IPS DF 19.7 (cell line): ENCODE measurements at regions not wholly inside any gene's neighbourhood (a gene's known extent, or its start where the extent isn't known, plus 50 kb on each side); places are given as distances from the start of the nearest gene placed in this dataset.
"Not testable (repeated sequence)": the region's sequence is repeated elsewhere in the genome, so short reads cannot be mapped to it uniquely, and the experiment has no call there.

Experiments
- DNase-seq: peaks from one replicate; pipeline ENCODE4 v3.0.0-alpha.2; 2013; ENCODE audit warnings: low read depth, low spot score

GRCh38 chr2:122532481-122532880 lies 777.0 kb downstream of the TSN start:
- DNase-seq: no peak

GRCh38 chr2:122535960-122536505 lies 780.6 kb downstream of the TSN start:
- no peak for DNase-seq

- no peak for DNase-seq
These were observed 783.9 kb downstream of the TSN start for GRCh38 chr2:122539311-122539710.

GRCh38 chr2:122539920-122540319 lies 784.5 kb downstream of the TSN start:
- no peak for DNase-seq

- DNase-seq: no peak
These were observed 786.8 kb downstream of the TSN start for GRCh38 chr2:122542236-122542635.

- DNase-seq: no peak
These were observed 787.2 kb downstream of the TSN start for GRCh38 chr2:122542646-122543045.

- DNase-seq: no peak
These were observed 788.4 kb downstream of the TSN start for GRCh38 chr2:122543815-122544214.

GRCh38 chr2:122545821-122546220 lies 790.4 kb downstream of the TSN start:
- no peak for DNase-seq

GRCh38 chr2:122562775-122563174 lies 807.3 kb downstream of the TSN start:
- DNase-seq: no peak

- no peak for DNase-seq
These were observed 808.3 kb downstream of the TSN start for GRCh38 chr2:122563781-122564180.

- no peak for DNase-seq
These were observed 809.4 kb downstream of the TSN start for GRCh38 chr2:122564843-122565242.

GRCh38 chr2:122565364-122565763 lies 809.9 kb downstream of the TSN start:
- DNase-seq: no peak

GRCh38 chr2:122570641-122571040 lies 815.2 kb downstream of the TSN start:
- DNase-seq: no peak

GRCh38 chr2:122571471-122571870 lies 816.0 kb downstream of the TSN start:
- not testable (repeated sequence) for DNase-seq

- DNase-seq: no peak
These were observed 819.6 kb downstream of the TSN start for GRCh38 chr2:122575076-122575475.

- no peak for DNase-seq
These were observed 827.9 kb downstream of the TSN start for GRCh38 chr2:122583159-122583917.

- no peak for DNase-seq
These were observed 835.1 kb downstream of the TSN start for GRCh38 chr2:122590524-122590923.

GRCh38 chr2:122595065-122595464 lies 839.6 kb downstream of the TSN start:
- DNase-seq: no peak

GRCh38 chr2:122596598-122596997 lies 841.1 kb downstream of the TSN start:
- DNase-seq: no peak

- DNase-seq: no peak
These were observed 843.3 kb downstream of the TSN start for GRCh38 chr2:122598784-122599183.

GRCh38 chr2:122610948-122611609 lies 855.6 kb downstream of the TSN start:
- no peak for DNase-seq

GRCh38 chr2:122622934-122623333 lies 867.5 kb downstream of the TSN start:
- no peak for DNase-seq

- no peak for DNase-seq
These were observed 871.9 kb downstream of the TSN start for GRCh38 chr2:122627388-122627787.
